ENCODE measurements at regions not wholly inside any gene's neighbourhood (a gene's known extent, or its start where the extent isn't known, plus 50 kb on each side); places are given as distances from the start of the nearest gene placed in this dataset.

DNA sequence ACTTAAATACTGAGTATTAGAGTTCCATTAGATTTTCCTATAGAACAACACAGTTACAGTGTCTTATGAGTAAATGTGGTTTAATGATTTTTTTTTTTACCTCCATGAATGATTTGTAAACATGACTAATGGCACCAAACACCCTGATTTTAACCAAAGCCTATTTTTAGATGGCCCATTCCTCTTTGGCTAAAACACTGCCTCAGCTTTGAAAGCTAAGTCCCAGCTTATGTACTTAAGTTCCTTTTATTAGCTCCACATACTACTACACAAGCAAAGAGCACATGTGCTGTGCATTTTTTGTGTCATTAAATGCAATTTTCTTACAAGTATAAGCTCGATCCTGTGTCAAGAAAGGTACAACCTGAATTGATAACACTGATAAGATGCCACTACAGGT lies 575.6 kb upstream of the PITX2 start:
- H3K9me3 ChIP-seq (replicated peaks; ENCODE audit: control insufficient read depth, insufficient read depth, low read length) = no peaks in the 10 kb centered on the region
- no peaks in the 10 kb centered on the region for H4K20me1 ChIP-seq (replicated peaks; ENCODE audit: control insufficient read depth, extremely low read depth, insufficient read depth, low read length)
- H3K9ac ChIP-seq (replicated peaks; ENCODE audit: extremely low read depth, insufficient read depth, low read length) = no peak overlapping the region
- no peak overlapping the region for H3K4me3 ChIP-seq (replicated peaks in 1 of 3; ENCODE audit: insufficient read depth in 1 of 3, low read depth in 1 of 3, low read length in 3 of 3)
- ChIA-PET CTCF (no interaction called here), POLR2A (no interaction called here)
- intact Hi-C loops (cut with micrococcal nuclease) = no loop called here
- BruUV-seq (replicated peaks) = no TSS peak
- TF ChIP-seq POLR2A (IDR thresholded peaks at IDR 0.05; ENCODE audit: low read depth, low read length) = no peak
- TF ChIP-seq, protein P1, sequence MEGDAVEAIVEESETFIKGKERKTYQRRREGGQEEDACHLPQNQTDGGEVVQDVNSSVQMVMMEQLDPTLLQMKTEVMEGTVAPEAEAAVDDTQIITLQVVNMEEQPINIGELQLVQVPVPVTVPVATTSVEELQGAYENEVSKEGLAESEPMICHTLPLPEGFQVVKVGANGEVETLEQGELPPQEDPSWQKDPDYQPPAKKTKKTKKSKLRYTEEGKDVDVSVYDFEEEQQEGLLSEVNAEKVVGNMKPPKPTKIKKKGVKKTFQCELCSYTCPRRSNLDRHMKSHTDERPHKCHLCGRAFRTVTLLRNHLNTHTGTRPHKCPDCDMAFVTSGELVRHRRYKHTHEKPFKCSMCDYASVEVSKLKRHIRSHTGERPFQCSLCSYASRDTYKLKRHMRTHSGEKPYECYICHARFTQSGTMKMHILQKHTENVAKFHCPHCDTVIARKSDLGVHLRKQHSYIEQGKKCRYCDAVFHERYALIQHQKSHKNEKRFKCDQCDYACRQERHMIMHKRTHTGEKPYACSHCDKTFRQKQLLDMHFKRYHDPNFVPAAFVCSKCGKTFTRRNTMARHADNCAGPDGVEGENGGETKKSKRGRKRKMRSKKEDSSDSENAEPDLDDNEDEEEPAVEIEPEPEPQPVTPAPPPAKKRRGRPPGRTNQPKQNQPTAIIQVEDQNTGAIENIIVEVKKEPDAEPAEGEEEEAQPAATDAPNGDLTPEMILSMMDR (IDR thresholded peaks at IDR 0.05; ENCODE audit: extremely low read depth in 1 of 2, insufficient read depth in 1 of 2, low read depth in 1 of 2, low read length in 2 of 2) = no peak
- TF ChIP-seq GATA2 (IDR thresholded peaks at IDR 0.05; ENCODE audit: insufficient read depth, insufficient read length, low read depth, low read length) = no peak
- TF ChIP-seq FOS (IDR thresholded peaks at IDR 0.05; ENCODE audit: borderline replicate concordance, insufficient read depth, low read length) = no peak
- TF ChIP-seq POLR2AphosphoS5 (IDR thresholded peaks at IDR 0.05; ENCODE audit: insufficient read depth, low read depth, low read length) = no peak
- no peak for TF ChIP-seq JUN (IDR thresholded peaks at IDR 0.05; ENCODE audit: borderline replicate concordance, insufficient read depth, insufficient read length, low read depth)
- TF ChIP-seq, protein P2, sequence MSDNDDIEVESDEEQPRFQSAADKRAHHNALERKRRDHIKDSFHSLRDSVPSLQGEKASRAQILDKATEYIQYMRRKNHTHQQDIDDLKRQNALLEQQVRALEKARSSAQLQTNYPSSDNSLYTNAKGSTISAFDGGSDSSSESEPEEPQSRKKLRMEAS (IDR thresholded peaks at IDR 0.05; ENCODE audit: insufficient read depth, insufficient read length) = no peak
- no peak for TF ChIP-seq EZH2 (IDR thresholded peaks at IDR 0.05; ENCODE audit: borderline replicate concordance, low read depth, low read length, severe bottlenecking)
- no peak for FAIRE-seq
- no peaks in the 10 kb centered on the region for H3K9me1 ChIP-seq (replicated peaks; ENCODE audit: control insufficient read depth, extremely low read depth, insufficient read depth, low read length)
- H3K4me2 ChIP-seq (ENCODE audit: insufficient read depth, low read length) = no peak overlapping the region
- dilution Hi-C loops (cut with MboI; ENCODE audit: extremely low pct_ligation_motif_present, low sequenced_read_pairs) = no loop called here
- H3K27ac ChIP-seq (ENCODE audit: insufficient read depth, low read depth, low read length) = no peak overlapping the region
- no peaks in the 10 kb centered on the region for H3K36me3 ChIP-seq (ENCODE audit: control insufficient read depth in 2 of 2, extremely low read depth in 1 of 2, insufficient read depth in 2 of 2, low read length in 2 of 2)
- no peaks in the 10 kb centered on the region for H3K27me3 ChIP-seq (ENCODE audit: control insufficient read depth in 2 of 2, insufficient read depth in 2 of 2, low read length in 2 of 2)
- H3K4me1 ChIP-seq (ENCODE audit: control insufficient read depth, extremely low read depth, insufficient read depth, low read length) = no peaks in the 10 kb centered on the region
- H2AFZ ChIP-seq (ENCODE audit: low read depth, low read length) = no peak overlapping the region
- no peaks in the 10 kb centered on the region for H3K79me2 ChIP-seq (ENCODE audit: control insufficient read depth, insufficient read depth, low read length)
- no peak for DNase-seq (ENCODE audit: low read depth, low spot score)

Data from endothelial cell of umbilical vein (primary cell).